ENCODE measurements at regions not wholly inside any gene's neighbourhood (a gene's known extent, or its start where the extent isn't known, plus 50 kb on each side); places are given as distances from the start of the nearest gene placed in this dataset.
"Not testable (repeated sequence)": the region's sequence is repeated elsewhere in the genome, so short reads cannot be mapped to it uniquely, and the experiment has no call there.

GRCh38 chrX:74211911-74212310 lies 92.1 kb upstream of the ZCCHC13 start:
- H3K4me1 Mint-ChIP-seq, result no peaks in the 10 kb centered on the region
- no peaks in the 10 kb centered on the region for H3K9me3 Mint-ChIP-seq
- H3K36me3 Mint-ChIP-seq, result peaks cover 25% of the 10 kb centered on the region
- no peak for DNase-seq (ENCODE audit: low spot score in 2 of 2)
- ATAC-seq, result no peak
- no peak overlapping the region for H3K4me3 Mint-ChIP-seq
- H3K27ac Mint-ChIP-seq, result no peak overlapping the region

- Mint-ChIP-seq H3K36me3 (peaks cover 25% of the 10 kb centered on the region), H3K4me3 (no peak overlapping the region), H3K4me1 (no peaks in the 10 kb centered on the region), H3K9me3 (no peaks in the 10 kb centered on the region), H3K27ac (no peak overlapping the region)
- ATAC-seq (no peak), DNase-seq (ENCODE audit: low spot score in 2 of 2) (no peak)
Measured at GRCh38 chrX:74207539-74207938, 96.4 kb upstream of the ZCCHC13 start.

- Mint-ChIP-seq H3K4me3 (no peak overlapping the region), H3K27ac (no peak overlapping the region), H3K9me3 (no peaks in the 10 kb centered on the region), H3K36me3 (no peaks in the 10 kb centered on the region), H3K4me1 (no peaks in the 10 kb centered on the region)
- DNase-seq (ENCODE audit: low spot score in 2 of 2) (no peak), ATAC-seq (no peak)
Measured at GRCh38 chrX:74195605-74196004, 108.4 kb upstream of the ZCCHC13 start.

- no peaks in the 10 kb centered on the region for H3K4me1 Mint-ChIP-seq
- no peak for ATAC-seq
- no peaks in the 10 kb centered on the region for H3K36me3 Mint-ChIP-seq
- no peak overlapping the region for H3K27ac Mint-ChIP-seq
- no peak overlapping the region for H3K4me3 Mint-ChIP-seq
- DNase-seq (ENCODE audit: low spot score in 2 of 2), result no peak
- no peaks in the 10 kb centered on the region for H3K9me3 Mint-ChIP-seq
Measured at GRCh38 chrX:74195120-74195519, 108.9 kb upstream of the ZCCHC13 start.

- H3K27ac Mint-ChIP-seq, result no peak overlapping the region
- no peak for DNase-seq (ENCODE audit: low spot score in 2 of 2)
- ATAC-seq, result no peak
- no peaks in the 10 kb centered on the region for H3K36me3 Mint-ChIP-seq
- no peaks in the 10 kb centered on the region for H3K9me3 Mint-ChIP-seq
- no peaks in the 10 kb centered on the region for H3K4me1 Mint-ChIP-seq
- no peak overlapping the region for H3K4me3 Mint-ChIP-seq
Measured at GRCh38 chrX:74187211-74187610, 116.8 kb upstream of the ZCCHC13 start.

GRCh38 chrX:74183047-74183446 lies 120.9 kb upstream of the ZCCHC13 start:
- H3K9me3 Mint-ChIP-seq; DNase-seq (ENCODE audit: low spot score in 2 of 2); H3K27ac Mint-ChIP-seq; H3K36me3 Mint-ChIP-seq; ATAC-seq; H3K4me1 Mint-ChIP-seq; H3K4me3 Mint-ChIP-seq: not testable (repeated sequence)

- H3K4me3 Mint-ChIP-seq; H3K4me1 Mint-ChIP-seq; ATAC-seq; H3K36me3 Mint-ChIP-seq; DNase-seq (ENCODE audit: low spot score in 2 of 2); H3K27ac Mint-ChIP-seq; H3K9me3 Mint-ChIP-seq: not testable (repeated sequence)
Measured at GRCh38 chrX:74181976-74182375, 122.0 kb upstream of the ZCCHC13 start.

GRCh38 chrX:74180716-74181115 lies 123.3 kb upstream of the ZCCHC13 start:
- ATAC-seq, result no peak
- no peaks in the 10 kb centered on the region for H3K9me3 Mint-ChIP-seq
- DNase-seq (ENCODE audit: low spot score in 2 of 2), result no peak

GRCh38 chrX:74179990-74180389 lies 124.0 kb upstream of the ZCCHC13 start:
- DNase-seq (ENCODE audit: low spot score in 2 of 2) (no peak), ATAC-seq (no peak)
- no peaks in the 10 kb centered on the region for H3K36me3 Mint-ChIP-seq
- H3K27ac Mint-ChIP-seq, result no peak overlapping the region
- H3K9me3 Mint-ChIP-seq, result no peaks in the 10 kb centered on the region
- H3K4me3 Mint-ChIP-seq, result no peak overlapping the region
- no peaks in the 10 kb centered on the region for H3K4me1 Mint-ChIP-seq

More at GRCh38 chrX:74180716-74181115, 123.3 kb upstream of the ZCCHC13 start:
- H3K27ac Mint-ChIP-seq, result no peak overlapping the region
- H3K4me1 Mint-ChIP-seq, result no peaks in the 10 kb centered on the region
- H3K4me3 Mint-ChIP-seq, result no peak overlapping the region
- H3K36me3 Mint-ChIP-seq, result no peaks in the 10 kb centered on the region

- Mint-ChIP-seq H3K4me1 (no peaks in the 10 kb centered on the region), H3K9me3 (no peaks in the 10 kb centered on the region)
- ATAC-seq, result no peak
Measured at GRCh38 chrX:74179499-74179898, 124.5 kb upstream of the ZCCHC13 start.

GRCh38 chrX:74179071-74179470 lies 124.9 kb upstream of the ZCCHC13 start:
- Mint-ChIP-seq H3K9me3 (no peaks in the 10 kb centered on the region), H3K27ac (no peak overlapping the region), H3K4me1 (no peaks in the 10 kb centered on the region), H3K36me3 (no peaks in the 10 kb centered on the region), H3K4me3 (no peak overlapping the region)
- no peak for DNase-seq (ENCODE audit: low spot score in 2 of 2)
- no peak for ATAC-seq

More at GRCh38 chrX:74179499-74179898, 124.5 kb upstream of the ZCCHC13 start:
- no peak for DNase-seq (ENCODE audit: low spot score in 2 of 2)
- Mint-ChIP-seq H3K27ac (no peak overlapping the region), H3K36me3 (no peaks in the 10 kb centered on the region), H3K4me3 (no peak overlapping the region)

GRCh38 chrX:74178536-74178935 lies 125.4 kb upstream of the ZCCHC13 start:
- DNase-seq (ENCODE audit: low spot score in 2 of 2) (no peak), ATAC-seq (no peak)
- H3K4me1 Mint-ChIP-seq, result no peaks in the 10 kb centered on the region
- H3K9me3 Mint-ChIP-seq, result no peaks in the 10 kb centered on the region
- H3K4me3 Mint-ChIP-seq, result no peak overlapping the region
- no peak overlapping the region for H3K27ac Mint-ChIP-seq
- H3K36me3 Mint-ChIP-seq, result no peaks in the 10 kb centered on the region

GRCh38 chrX:74171465-74171864 lies 132.5 kb upstream of the ZCCHC13 start:
- Mint-ChIP-seq H3K36me3 (no peaks in the 10 kb centered on the region), H3K27ac (no peak overlapping the region), H3K9me3 (peaks cover 8% of the 10 kb centered on the region), H3K4me3 (no peak overlapping the region), H3K4me1 (no peaks in the 10 kb centered on the region)
- DNase-seq (ENCODE audit: low spot score in 2 of 2) (no peak), ATAC-seq (no peak)

GRCh38 chrX:74162199-74162598 lies 141.8 kb upstream of the ZCCHC13 start:
- H3K36me3 Mint-ChIP-seq, result no peaks in the 10 kb centered on the region
- no peak overlapping the region for H3K27ac Mint-ChIP-seq
- no peak for ATAC-seq
- H3K9me3 Mint-ChIP-seq, result no peaks in the 10 kb centered on the region
- no peaks in the 10 kb centered on the region for H3K4me1 Mint-ChIP-seq
- no peak for DNase-seq (ENCODE audit: low spot score in 2 of 2)
- no peak overlapping the region for H3K4me3 Mint-ChIP-seq

GRCh38 chrX:74160816-74161215 lies 143.2 kb upstream of the ZCCHC13 start:
- DNase-seq (ENCODE audit: low spot score in 2 of 2) (no peak), ATAC-seq (no peak)
- H3K36me3 Mint-ChIP-seq, result no peaks in the 10 kb centered on the region
- no peaks in the 10 kb centered on the region for H3K9me3 Mint-ChIP-seq
- no peaks in the 10 kb centered on the region for H3K4me1 Mint-ChIP-seq
- H3K27ac Mint-ChIP-seq, result no peak overlapping the region
- H3K4me3 Mint-ChIP-seq, result no peak overlapping the region

GRCh38 chrX:74160358-74160757 lies 143.6 kb upstream of the ZCCHC13 start:
- no peak for DNase-seq (ENCODE audit: low spot score in 2 of 2)
- H3K36me3 Mint-ChIP-seq, result no peaks in the 10 kb centered on the region
- no peak for ATAC-seq

GRCh38 chrX:74147439-74147838 lies 156.5 kb upstream of the ZCCHC13 start:
- H3K9me3 Mint-ChIP-seq, result no peaks in the 10 kb centered on the region
- DNase-seq (ENCODE audit: low spot score in 2 of 2), result no peak
- H3K4me3 Mint-ChIP-seq, result no peak overlapping the region
- no peaks in the 10 kb centered on the region for H3K4me1 Mint-ChIP-seq
- no peak overlapping the region for H3K27ac Mint-ChIP-seq
- no peak for ATAC-seq
- no peaks in the 10 kb centered on the region for H3K36me3 Mint-ChIP-seq

More at GRCh38 chrX:74160358-74160757, 143.6 kb upstream of the ZCCHC13 start:
- Mint-ChIP-seq H3K9me3 (no peaks in the 10 kb centered on the region), H3K4me1 (no peaks in the 10 kb centered on the region), H3K27ac (no peak overlapping the region), H3K4me3 (no peak overlapping the region)
